Upper lobe of left lung (tissue), 6 donors: ENCODE measurements at regions not wholly inside any gene's neighbourhood (a gene's known extent, or its start where the extent isn't known, plus 50 kb on each side); places are given as distances from the start of the nearest gene placed in this dataset.

Source experiments
- ATAC-seq, 2 donors: fragments of 200-7000 bp; cut with Tn5 transposase; one replicate each; pipeline ENCODE4 v1.9.1; 2022; ENCODE audit warnings: mild to moderate bottlenecking in 2 of 2, moderate library complexity in 2 of 2; ENCODE audit not compliant: low FRiP score in 2 of 2
- DNase-seq, 2 donors: peaks; one replicate each; pipeline ENCODE4 v3.0.0-alpha.2; 2019 to 2020
- H3K27ac ChIP-seq, 4 donors: fragments of 200-600 bp; sonication (generic); one replicate each; pipeline ENCODE4 v1.5.1; 2016 to 2019
- H3K27me3 ChIP-seq, 4 donors: fragments of 200-600 bp; sonication (generic); one replicate each; pipeline ENCODE4 v1.5.1; 2017 to 2019
- H3K36me3 ChIP-seq, 4 donors: fragments of 200-600 bp; sonication (generic); one replicate each; pipeline ENCODE4 v1.5.1; 2016 to 2019
- H3K4me1 ChIP-seq, 4 donors: fragments of 200-600 bp; sonication (generic); one replicate each; pipeline ENCODE4 v1.5.1; 2018 to 2019
- H3K4me3 ChIP-seq, 4 donors: fragments of 200-600 bp; sonication (generic); one replicate each; pipeline ENCODE4 v1.5.1; 2017 to 2019; ENCODE audit warnings: mild to moderate bottlenecking in 2 of 4, moderate library complexity in 1 of 4
- H3K9me3 ChIP-seq, 4 donors: fragments of 200-600 bp; sonication (generic); one replicate each; pipeline ENCODE4 v1.5.1; 2018 to 2019
- CTCF ChIP-seq, 6 experiments: fragments of 450-650 bp in 4 of 6; fragments of 200-600 bp in 2 of 6; sonication (generic) in 2 of 6; IDR thresholded peaks; one replicate each; pipeline ENCODE4 v1.5.1; 2016 to 2019; ENCODE audit warnings: antibody characterized with exemption in 6 of 6
- EP300 ChIP-seq, 4 donors: sonication (generic); formaldehyde crosslinking; IDR thresholded peaks; one replicate each; pipeline ENCODE4 v1.5.1; 2017; ENCODE audit warnings: antibody characterized with exemption in 4 of 4, control low read depth in 2 of 4
- POLR2A ChIP-seq, 4 donors: fragments of 450-650 bp; IDR thresholded peaks; one replicate each; pipeline ENCODE4 v1.5.1; 2016 to 2017; ENCODE audit warnings: antibody characterized with exemption in 4 of 4, mild to moderate bottlenecking in 2 of 4
- POLR2AphosphoS5 ChIP-seq, 2 donors: sonication (generic); formaldehyde crosslinking; IDR thresholded peaks; one replicate each; pipeline ENCODE4 v1.5.1; 2017; ENCODE audit warnings: antibody characterized with exemption in 2 of 2
- WGBS, 2 donors: methylation state at CpG; one replicate each; pipeline ENCODE4 v1.1.5; 2017 to 2018; 5-methylcytosine and 5-hydroxymethylcytosine counted together
- donor health status: DM: no; HTN: no; CAD: no; lungs with moderate emphysema.
- donor health status: DM: no; HTN: yes; CAD: no; lungs with severe emphysema.

GRCh38 chr4:148984951-148985350 is 542.7 kb upstream of the NR3C2 start:
- WGBS, 2 donors: 85 to 92% methylated on average over 2 of the region's 2 CpGs
- H3K4me3 ChIP-seq: no peak overlapping the region
- DNase-seq: no peak
- H3K4me1 ChIP-seq: no peaks in the 10 kb centered on the region
- no peaks in the 10 kb centered on the region for H3K36me3 ChIP-seq
- no peak for TF ChIP-seq EP300 (IDR thresholded peaks at IDR 0.05)
- H3K27me3 ChIP-seq: no peaks in the 10 kb centered on the region
- ATAC-seq: no peak
- no peak overlapping the region for H3K27ac ChIP-seq
- H3K9me3 ChIP-seq: no peaks in the 10 kb centered on the region

- no peak for TF ChIP-seq EP300 (IDR thresholded peaks at IDR 0.05)
- TF ChIP-seq CTCF (IDR thresholded peaks at IDR 0.05): no peak
- TF ChIP-seq POLR2A (IDR thresholded peaks at IDR 0.05): no peak
- TF ChIP-seq POLR2AphosphoS5 (IDR thresholded peaks at IDR 0.05): no peak
- 59 to 62% methylated on average over 4 of the region's 4 CpGs for WGBS, 2 donors
These were observed 540.0 kb upstream of the NR3C2 start for GRCh38 chr4:148982200-148982599.

GRCh38 chr4:148980782-148981480 is 538.7 kb upstream of the NR3C2 start:
- no peak overlapping the region for H3K27ac ChIP-seq
- ATAC-seq (no peak), DNase-seq (no peak)
- no peaks in the 10 kb centered on the region for H3K27me3 ChIP-seq
- H3K4me3 ChIP-seq: no peak overlapping the region
- H3K9me3 ChIP-seq: no peaks in the 10 kb centered on the region
- TF ChIP-seq CTCF (IDR thresholded peaks at IDR 0.05): no peak
- TF ChIP-seq POLR2A (IDR thresholded peaks at IDR 0.05): no peak
- TF ChIP-seq POLR2AphosphoS5 (IDR thresholded peaks at IDR 0.05): no peak
- no peak for TF ChIP-seq EP300 (IDR thresholded peaks at IDR 0.05)
- H3K36me3 ChIP-seq: no peaks in the 10 kb centered on the region
- no peaks in the 10 kb centered on the region for H3K4me1 ChIP-seq

More at GRCh38 chr4:148982200-148982599, 540.0 kb upstream of the NR3C2 start:
- Histone ChIP-seq H3K4me3 (no peak overlapping the region), H3K27me3 (no peaks in the 10 kb centered on the region), H3K9me3 (no peaks in the 10 kb centered on the region), H3K27ac (no peak overlapping the region), H3K4me1 (no peaks in the 10 kb centered on the region), H3K36me3 (no peaks in the 10 kb centered on the region)
- DNase-seq (no peak), ATAC-seq (no peak)

GRCh38 chr4:148978301-148978700 is 536.1 kb upstream of the NR3C2 start:
- H3K4me1 ChIP-seq: no peaks in the 10 kb centered on the region
- H3K9me3 ChIP-seq: no peaks in the 10 kb centered on the region
- H3K4me3 ChIP-seq: no peak overlapping the region
- WGBS, 2 donors: 76 to 87% methylated on average over 3 of the region's 3 CpGs
- ATAC-seq: no peak
- no peak overlapping the region for H3K27ac ChIP-seq
- no peak for DNase-seq
- no peaks in the 10 kb centered on the region for H3K27me3 ChIP-seq
- TF ChIP-seq CTCF (IDR thresholded peaks at IDR 0.05) (no peak), POLR2A (IDR thresholded peaks at IDR 0.05) (no peak), POLR2AphosphoS5 (IDR thresholded peaks at IDR 0.05) (no peak), EP300 (IDR thresholded peaks at IDR 0.05) (no peak)
- no peaks in the 10 kb centered on the region for H3K36me3 ChIP-seq

GRCh38 chr4:148975464-148975863 is 533.2 kb upstream of the NR3C2 start:
- Histone ChIP-seq H3K9me3 (no peaks in the 10 kb centered on the region), H3K36me3 (no peaks in the 10 kb centered on the region), H3K27me3 (no peaks in the 10 kb centered on the region), H3K4me3 (no peak overlapping the region), H3K27ac (no peak overlapping the region), H3K4me1 (no peaks in the 10 kb centered on the region)
- TF ChIP-seq POLR2A (IDR thresholded peaks at IDR 0.05) (no peak), POLR2AphosphoS5 (IDR thresholded peaks at IDR 0.05) (no peak), EP300 (IDR thresholded peaks at IDR 0.05) (no peak), CTCF (IDR thresholded peaks at IDR 0.05) (no peak)
- DNase-seq: no peak
- 67 to 73% methylated on average over 1 of the region's 1 CpG for WGBS, 2 donors
- ATAC-seq: no peak
